ENCODE measurements at regions not wholly inside any gene's neighbourhood (a gene's known extent, or its start where the extent isn't known, plus 50 kb on each side); places are given as distances from the start of the nearest gene placed in this dataset.

DNA sequence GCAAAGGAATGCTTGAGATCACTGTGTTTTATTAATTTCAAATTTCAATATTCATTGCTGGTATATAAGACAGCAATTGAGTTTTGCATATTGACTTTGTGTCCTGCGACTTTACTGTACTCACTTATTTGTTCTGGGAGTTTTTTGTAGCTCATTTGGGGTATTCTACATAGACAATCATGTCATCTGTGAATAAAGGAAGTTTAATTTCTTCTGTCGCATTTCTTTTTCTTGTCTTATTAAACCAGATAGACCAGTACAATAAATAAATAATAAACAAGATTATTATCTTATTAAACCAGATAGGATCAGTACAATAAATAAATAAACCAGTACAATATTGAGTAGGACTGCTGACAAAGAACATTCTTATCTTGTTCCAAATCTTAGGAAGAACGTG is 448.2 kb downstream of the RPS24 start:
- H3K27ac ChIP-seq (ENCODE audit: low read depth, low read length), result no peak overlapping the region
- no peaks in the 10 kb centered on the region for H3K36me3 ChIP-seq (ENCODE audit: control insufficient read depth, insufficient read depth, low read length)
- no peaks in the 10 kb centered on the region for H3K4me1 ChIP-seq (ENCODE audit: control insufficient read depth, insufficient read depth, low read length)
- no peaks in the 10 kb centered on the region for H3K27me3 ChIP-seq (ENCODE audit: control insufficient read depth, insufficient read depth, low read length)
- H3K4me3 ChIP-seq (ENCODE audit: low read depth, low read length), result no peak overlapping the region
- H3K9me3 ChIP-seq (ENCODE audit: control insufficient read depth, insufficient read depth, low read length), result no peaks in the 10 kb centered on the region
- no peak overlapping the region for H3K9ac ChIP-seq (ENCODE audit: low read depth, low read length)

DNA sequence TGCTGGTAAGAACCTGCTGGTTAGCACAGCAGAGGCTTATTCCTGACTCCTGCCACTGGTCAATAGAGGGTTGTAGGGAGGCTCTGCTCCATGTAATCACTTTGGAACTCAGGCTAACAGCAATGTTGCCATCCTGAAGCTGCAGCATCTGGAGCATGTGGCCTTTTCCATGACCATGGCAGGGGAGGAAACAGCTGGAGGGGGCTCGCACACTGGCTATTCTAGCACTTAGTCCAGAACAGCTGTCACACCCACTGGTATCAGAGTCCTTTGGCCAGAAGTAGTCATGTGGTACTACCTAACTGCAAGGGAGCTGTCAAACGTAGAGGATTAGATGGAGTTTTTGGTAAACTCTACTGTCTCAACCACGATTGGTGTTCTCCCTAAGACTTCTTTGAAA is 450.0 kb downstream of the RPS24 start:
- Histone ChIP-seq H3K27ac (ENCODE audit: low read depth, low read length) (no peak overlapping the region), H3K27me3 (ENCODE audit: control insufficient read depth, insufficient read depth, low read length) (no peaks in the 10 kb centered on the region), H3K4me3 (ENCODE audit: low read depth, low read length) (no peak overlapping the region), H3K9me3 (ENCODE audit: control insufficient read depth, insufficient read depth, low read length) (peaks cover under 1% of the 10 kb centered on the region; the same call in 1 of the 2 replicates), H3K36me3 (ENCODE audit: control insufficient read depth, insufficient read depth, low read length) (no peaks in the 10 kb centered on the region), H3K4me1 (ENCODE audit: control insufficient read depth, insufficient read depth, low read length) (no peaks in the 10 kb centered on the region), H3K9ac (ENCODE audit: low read depth, low read length) (no peak overlapping the region)

DNA sequence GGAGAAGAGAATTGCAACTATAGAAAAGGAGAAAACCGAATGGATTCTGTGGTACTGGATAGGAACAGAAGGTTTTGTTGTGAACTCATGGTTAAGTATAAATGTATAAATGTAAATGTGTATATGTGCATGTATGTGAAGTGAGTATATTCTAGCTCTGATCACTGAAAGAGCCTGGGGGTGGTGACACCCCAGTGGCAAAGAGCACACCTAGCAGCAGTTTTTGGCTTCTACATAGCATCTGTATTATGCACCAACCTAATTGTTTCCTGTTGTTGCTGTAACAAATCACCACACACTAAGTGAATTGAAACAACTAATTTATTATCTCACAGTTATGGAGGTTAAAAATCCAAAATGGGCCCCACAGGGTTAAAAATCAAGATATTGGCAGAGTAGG is 455.4 kb downstream of the RPS24 start:
- Histone ChIP-seq H3K9me3 (ENCODE audit: control insufficient read depth, insufficient read depth, low read length) (peaks cover 15% of the 10 kb centered on the region; the same call in 1 of the 2 replicates), H3K9ac (ENCODE audit: low read depth, low read length) (no peak overlapping the region), H3K4me3 (ENCODE audit: low read depth, low read length) (no peak overlapping the region), H3K27ac (ENCODE audit: low read depth, low read length) (no peak overlapping the region), H3K27me3 (ENCODE audit: control insufficient read depth, insufficient read depth, low read length) (no peaks in the 10 kb centered on the region), H3K4me1 (ENCODE audit: control insufficient read depth, insufficient read depth, low read length) (no peaks in the 10 kb centered on the region), H3K36me3 (ENCODE audit: control insufficient read depth, insufficient read depth, low read length) (no peaks in the 10 kb centered on the region)

DNA sequence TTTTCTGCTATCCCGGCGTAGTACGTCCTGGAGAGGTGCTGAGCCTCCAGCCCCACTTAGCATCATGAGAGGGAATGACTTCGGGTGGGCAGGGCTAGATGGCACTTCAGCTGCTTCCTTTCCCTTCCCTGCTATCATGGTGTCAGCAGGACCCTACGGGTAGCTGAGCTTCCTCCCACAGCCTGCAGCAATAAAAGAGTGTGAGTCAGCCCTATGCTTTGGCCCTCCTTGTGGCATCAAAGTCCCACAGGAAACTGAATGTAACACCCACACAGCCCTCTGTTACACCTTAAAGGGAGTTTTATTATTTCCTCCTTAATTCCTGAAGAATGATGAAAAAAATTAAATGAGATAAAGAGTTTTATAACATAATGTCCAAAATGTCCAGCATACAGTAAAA is 458.1 kb downstream of the RPS24 start:
- no peaks in the 10 kb centered on the region for H3K27me3 ChIP-seq (ENCODE audit: control insufficient read depth, insufficient read depth, low read length)
- no peak overlapping the region for H3K4me3 ChIP-seq (ENCODE audit: low read depth, low read length)
- H3K9me3 ChIP-seq (ENCODE audit: control insufficient read depth, insufficient read depth, low read length), result peaks cover 15% of the 10 kb centered on the region; the same call in 1 of the 2 replicates
- H3K4me1 ChIP-seq (ENCODE audit: control insufficient read depth, insufficient read depth, low read length), result no peaks in the 10 kb centered on the region
- no peaks in the 10 kb centered on the region for H3K36me3 ChIP-seq (ENCODE audit: control insufficient read depth, insufficient read depth, low read length)
- no peak overlapping the region for H3K27ac ChIP-seq (ENCODE audit: low read depth, low read length)
- H3K9ac ChIP-seq (ENCODE audit: low read depth, low read length), result no peak overlapping the region

DNA sequence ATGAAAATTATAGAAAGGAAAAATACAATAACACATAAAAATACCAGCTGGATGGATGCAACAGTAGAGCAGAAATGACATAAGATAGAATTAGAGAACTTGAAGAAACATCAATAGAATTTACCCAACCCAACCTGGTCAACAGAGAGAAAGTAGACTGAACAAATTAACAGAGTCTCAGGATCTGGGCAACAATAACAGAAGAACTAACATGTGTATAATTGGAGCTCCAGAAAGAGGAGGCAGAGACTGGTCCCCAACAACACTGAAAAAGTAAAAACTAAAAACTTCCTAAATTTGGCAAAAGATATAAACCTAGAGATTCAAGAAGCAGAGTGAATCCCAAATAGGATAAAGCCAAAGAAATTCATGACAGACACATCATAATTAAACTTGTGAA is 458.8 kb downstream of the RPS24 start:
- H3K9me3 ChIP-seq (ENCODE audit: control insufficient read depth, insufficient read depth, low read length), result peaks cover 15% of the 10 kb centered on the region; the same call in 1 of the 2 replicates
- H3K4me1 ChIP-seq (ENCODE audit: control insufficient read depth, insufficient read depth, low read length), result no peaks in the 10 kb centered on the region
- H3K36me3 ChIP-seq (ENCODE audit: control insufficient read depth, insufficient read depth, low read length), result no peaks in the 10 kb centered on the region
- H3K4me3 ChIP-seq (ENCODE audit: low read depth, low read length), result no peak overlapping the region
- H3K27ac ChIP-seq (ENCODE audit: low read depth, low read length), result no peak overlapping the region
- no peak overlapping the region for H3K9ac ChIP-seq (ENCODE audit: low read depth, low read length)
- no peaks in the 10 kb centered on the region for H3K27me3 ChIP-seq (ENCODE audit: control insufficient read depth, insufficient read depth, low read length)

DNA sequence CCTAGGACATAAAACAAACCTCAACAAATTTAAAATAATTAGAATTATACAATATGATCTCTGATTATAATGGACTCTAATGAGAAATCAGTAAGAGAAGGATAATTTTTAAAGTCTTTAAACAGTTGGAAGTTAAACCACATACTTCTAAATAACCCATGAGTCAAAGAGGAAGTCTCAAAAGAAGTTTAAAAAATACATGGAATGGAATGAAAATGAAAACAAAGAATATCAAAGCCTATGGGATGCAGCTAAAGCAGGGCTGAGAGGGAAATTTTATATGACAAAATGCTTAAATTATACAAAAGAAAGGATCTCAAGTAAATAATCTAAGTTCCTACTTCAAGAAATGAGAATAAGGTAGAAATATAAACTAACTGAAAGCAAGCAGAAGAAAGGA is 460.5 kb downstream of the RPS24 start:
- H3K9ac ChIP-seq (ENCODE audit: low read depth, low read length), result no peak overlapping the region
- no peaks in the 10 kb centered on the region for H3K27me3 ChIP-seq (ENCODE audit: control insufficient read depth, insufficient read depth, low read length)

DNA sequence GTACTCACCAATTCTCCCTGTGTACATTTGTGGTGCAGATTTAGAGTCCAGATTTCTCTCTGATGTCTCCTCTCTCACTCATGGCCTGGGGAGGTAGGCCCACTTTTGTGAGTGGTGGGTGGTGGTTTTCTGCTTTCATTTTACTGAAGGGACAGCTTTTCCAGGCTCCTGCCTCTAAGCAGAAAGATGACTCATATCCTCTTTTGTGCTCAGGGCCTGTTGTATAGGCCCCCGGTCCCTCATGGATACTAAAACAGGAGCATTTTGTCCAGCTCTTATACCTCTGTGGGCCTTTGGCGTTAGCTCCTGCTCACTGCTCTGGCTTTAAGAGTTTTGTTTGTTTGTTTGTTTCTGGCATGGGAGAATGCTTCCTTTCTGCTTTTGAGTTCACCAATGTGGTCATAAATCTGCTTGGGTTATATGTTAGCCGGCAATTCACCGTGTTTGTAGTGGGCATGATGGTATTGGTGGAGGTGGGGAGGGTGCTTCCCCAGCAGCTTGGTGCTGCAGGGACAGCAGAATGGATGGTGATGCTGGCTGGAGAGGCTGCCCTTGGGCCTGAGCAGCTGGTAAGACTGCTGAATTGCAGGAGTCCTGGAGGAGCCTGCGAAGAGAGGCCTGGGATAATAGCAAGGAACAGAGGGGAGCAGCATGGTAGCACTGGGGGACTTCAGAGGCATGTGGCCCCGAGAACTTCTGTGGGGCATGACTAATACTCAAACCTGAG is 468.7 kb downstream of the RPS24 start:
- no peaks in the 10 kb centered on the region for H3K9me3 ChIP-seq (ENCODE audit: control insufficient read depth, insufficient read depth, low read length)

More for the DNA sequence above, 460.5 kb downstream of the RPS24 start:
- Histone ChIP-seq H3K27ac (ENCODE audit: low read depth, low read length) (no peak overlapping the region), H3K9me3 (ENCODE audit: control insufficient read depth, insufficient read depth, low read length) (peaks cover 9% of the 10 kb centered on the region; the same call in 1 of the 2 replicates), H3K4me1 (ENCODE audit: control insufficient read depth, insufficient read depth, low read length) (no peaks in the 10 kb centered on the region), H3K36me3 (ENCODE audit: control insufficient read depth, insufficient read depth, low read length) (no peaks in the 10 kb centered on the region), H3K4me3 (ENCODE audit: low read depth, low read length) (no peak overlapping the region)

DNA sequence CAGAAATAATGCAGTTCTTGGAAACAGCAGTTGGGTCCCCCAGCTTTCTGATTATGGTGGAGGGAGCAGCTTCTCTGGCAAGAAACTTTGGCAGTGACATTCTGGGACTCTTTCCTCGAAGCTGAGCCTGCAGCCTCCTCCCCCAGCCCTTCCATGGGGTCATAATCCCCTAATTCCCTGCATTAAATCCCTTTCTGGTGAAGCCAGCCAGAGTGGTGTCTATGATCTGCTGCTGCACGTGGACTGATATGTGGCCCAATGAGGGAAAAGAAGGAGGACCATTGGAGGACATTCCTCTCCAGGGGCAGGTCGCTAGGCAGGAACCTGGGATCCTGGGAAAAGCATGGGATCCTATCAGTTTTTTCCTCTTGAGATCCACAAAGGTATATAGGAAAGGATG is 470.5 kb downstream of the RPS24 start:
- no peaks in the 10 kb centered on the region for H3K27me3 ChIP-seq (ENCODE audit: control insufficient read depth, insufficient read depth, low read length)
- no peaks in the 10 kb centered on the region for H3K36me3 ChIP-seq (ENCODE audit: control insufficient read depth, insufficient read depth, low read length)
- H3K27ac ChIP-seq (ENCODE audit: low read depth, low read length), result no peak overlapping the region
- no peaks in the 10 kb centered on the region for H3K9me3 ChIP-seq (ENCODE audit: control insufficient read depth, insufficient read depth, low read length)
- H3K4me3 ChIP-seq (ENCODE audit: low read depth, low read length), result no peak overlapping the region
- no peaks in the 10 kb centered on the region for H3K4me1 ChIP-seq (ENCODE audit: control insufficient read depth, insufficient read depth, low read length)
- no peak overlapping the region for H3K9ac ChIP-seq (ENCODE audit: low read depth, low read length)

More for the DNA sequence above, 468.7 kb downstream of the RPS24 start:
- Histone ChIP-seq H3K27ac (ENCODE audit: low read depth, low read length) (no peak overlapping the region), H3K9ac (ENCODE audit: low read depth, low read length) (no peak overlapping the region), H3K4me3 (ENCODE audit: low read depth, low read length) (no peak overlapping the region), H3K27me3 (ENCODE audit: control insufficient read depth, insufficient read depth, low read length) (no peaks in the 10 kb centered on the region), H3K4me1 (ENCODE audit: control insufficient read depth, insufficient read depth, low read length) (no peaks in the 10 kb centered on the region), H3K36me3 (ENCODE audit: control insufficient read depth, insufficient read depth, low read length) (no peaks in the 10 kb centered on the region)

DNA sequence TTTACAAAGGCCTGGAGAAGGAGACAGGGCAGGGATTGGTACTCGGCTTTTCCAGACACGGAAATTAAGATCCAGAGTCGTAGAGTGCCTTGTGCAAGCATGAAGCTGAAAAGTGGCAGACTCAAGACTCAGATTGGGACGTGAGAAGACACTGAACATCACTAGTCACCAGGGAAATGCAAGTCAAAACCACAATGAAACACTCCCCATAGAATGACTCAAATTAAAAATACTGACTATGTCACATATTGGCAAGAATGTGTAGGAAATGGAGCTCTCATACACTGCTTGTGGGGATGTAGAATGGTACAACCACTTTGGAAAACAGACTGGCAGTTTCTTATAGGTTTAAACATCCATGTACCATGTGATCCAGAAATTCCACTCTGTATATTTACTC is 472.0 kb downstream of the RPS24 start:
- H3K9me3 ChIP-seq (ENCODE audit: control insufficient read depth, insufficient read depth, low read length), result no peaks in the 10 kb centered on the region
- H3K9ac ChIP-seq (ENCODE audit: low read depth, low read length), result no peak overlapping the region
- H3K4me1 ChIP-seq (ENCODE audit: control insufficient read depth, insufficient read depth, low read length), result no peaks in the 10 kb centered on the region
- H3K36me3 ChIP-seq (ENCODE audit: control insufficient read depth, insufficient read depth, low read length), result no peaks in the 10 kb centered on the region
- H3K27me3 ChIP-seq (ENCODE audit: control insufficient read depth, insufficient read depth, low read length), result no peaks in the 10 kb centered on the region
- H3K4me3 ChIP-seq (ENCODE audit: low read depth, low read length), result no peak overlapping the region
- H3K27ac ChIP-seq (ENCODE audit: low read depth, low read length), result no peak overlapping the region

DNA sequence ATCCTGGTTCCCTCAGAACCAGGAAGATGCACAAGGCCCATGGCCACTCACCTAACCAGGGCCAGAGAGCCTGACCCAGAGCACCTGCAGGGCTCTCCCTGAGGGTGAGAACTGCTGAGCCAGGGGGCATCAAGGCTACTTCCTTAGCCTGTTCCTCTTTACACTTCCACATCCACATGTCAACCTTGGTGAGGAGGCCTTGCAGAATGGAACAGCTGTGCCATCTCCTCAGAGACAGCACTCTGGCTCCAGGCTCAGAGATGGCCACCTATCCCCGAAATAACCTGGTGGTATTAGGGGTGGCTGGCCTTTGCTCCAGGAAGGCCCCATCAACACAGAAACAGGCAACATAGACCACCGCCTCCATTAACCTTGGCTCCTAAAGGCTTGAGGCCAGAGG is 473.0 kb downstream of the RPS24 start:
- Histone ChIP-seq H3K9ac (ENCODE audit: low read depth, low read length) (no peak overlapping the region), H3K27me3 (ENCODE audit: control insufficient read depth, insufficient read depth, low read length) (no peaks in the 10 kb centered on the region), H3K4me1 (ENCODE audit: control insufficient read depth, insufficient read depth, low read length) (no peaks in the 10 kb centered on the region), H3K27ac (ENCODE audit: low read depth, low read length) (no peak overlapping the region), H3K9me3 (ENCODE audit: control insufficient read depth, insufficient read depth, low read length) (no peaks in the 10 kb centered on the region), H3K4me3 (ENCODE audit: low read depth, low read length) (no peak overlapping the region), H3K36me3 (ENCODE audit: control insufficient read depth, insufficient read depth, low read length) (no peaks in the 10 kb centered on the region)

DNA sequence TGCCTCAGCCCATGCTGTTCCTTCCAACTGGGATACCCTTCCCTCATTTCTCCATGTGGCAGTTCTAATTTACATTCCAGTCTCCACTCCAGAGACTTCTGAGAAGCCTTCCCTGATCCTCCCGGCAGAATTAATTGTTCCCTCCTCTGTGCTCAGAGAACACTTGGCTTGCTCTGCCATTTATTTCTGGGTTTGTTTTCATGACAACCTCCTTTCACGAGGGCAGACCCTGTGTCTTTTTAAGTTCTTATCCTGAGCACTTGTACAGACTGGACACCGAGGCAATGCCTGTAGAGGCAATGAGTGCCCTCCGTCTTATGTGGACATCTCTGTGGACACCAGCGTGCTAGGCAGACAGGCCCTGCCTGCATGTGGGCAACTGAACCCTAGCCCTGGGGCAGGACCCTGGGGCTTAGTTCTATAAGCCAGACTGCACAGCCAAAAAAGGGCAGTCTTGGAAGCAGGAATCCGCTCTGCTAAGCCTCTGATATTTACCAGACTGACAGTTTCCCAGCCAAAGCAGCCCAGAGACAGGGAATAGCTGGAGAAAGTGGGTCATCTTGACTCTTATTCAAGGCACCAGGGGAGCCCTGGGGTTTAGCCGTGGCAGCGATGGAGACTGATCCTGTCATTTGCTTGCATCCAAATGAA is 474.0 kb downstream of the RPS24 start:
- no peak overlapping the region for H3K27ac ChIP-seq (ENCODE audit: low read depth, low read length)
- no peaks in the 10 kb centered on the region for H3K4me1 ChIP-seq (ENCODE audit: control insufficient read depth, insufficient read depth, low read length)
- no peaks in the 10 kb centered on the region for H3K27me3 ChIP-seq (ENCODE audit: control insufficient read depth, insufficient read depth, low read length)
- H3K9ac ChIP-seq (ENCODE audit: low read depth, low read length), result no peak overlapping the region
- no peaks in the 10 kb centered on the region for H3K9me3 ChIP-seq (ENCODE audit: control insufficient read depth, insufficient read depth, low read length)
- H3K36me3 ChIP-seq (ENCODE audit: control insufficient read depth, insufficient read depth, low read length), result no peaks in the 10 kb centered on the region
- H3K4me3 ChIP-seq (ENCODE audit: low read depth, low read length), result no peak overlapping the region
